Pancreas (tissue), 10 donors: ENCODE measurements at regions not wholly inside any gene's neighbourhood (a gene's known extent, or its start where the extent isn't known, plus 50 kb on each side); places are given as distances from the start of the nearest gene placed in this dataset.

Source experiments
- ATAC-seq, 4 donors: fragments of 200-7000 bp; cut with Tn5 transposase; one replicate each; pipeline versions ENCODE4 v1.8.0 to v1.9.1; 2020; ENCODE audit warnings: mild to moderate bottlenecking in 4 of 4, moderate library complexity in 4 of 4
- DNase-seq, 6 donors: peaks; one replicate each; pipeline ENCODE4 v3.0.0-alpha.2; 2020
- FAIRE-seq: peaks from 2 replicates; lab custom pipeline; 2012; peaks lifted over from hg19 to GRCh38; lab: Jason Lieb, UNC
- H3K27ac ChIP-seq, 4 donors: fragments of 200-600 bp; sonication (generic); 1 replicate in 3 of 4; 2 replicates in 1 of 4; pipeline versions ENCODE4 v1.5.0 to v1.8.0; 2020
- H3K27me3 ChIP-seq, 4 donors: fragments of 200-600 bp; one replicate each; pipeline ENCODE4 v1.8.0; 2021
- H3K36me3 ChIP-seq, 3 donors: fragments of 200-600 bp; sonication (generic) in 1 of 3; one replicate each; pipeline versions ENCODE4 v1.5.0 to v1.8.0; 2020 to 2021
- H3K4me1 ChIP-seq, 3 donors: fragments of 200-600 bp; one replicate each; pipeline ENCODE4 v1.8.0; 2021
- H3K4me3 ChIP-seq, 4 donors: fragments of 200-600 bp; sonication (generic) in 2 of 4; one replicate each; pipeline versions ENCODE4 v1.5.0 to v1.8.0; 2020 to 2021
- H3K9me3 ChIP-seq, 4 donors: fragments of 200-600 bp; one replicate each; pipeline ENCODE4 v1.8.0; 2021
- CTCF ChIP-seq, 4 donors: fragments of 200-600 bp; sonication (generic) in 3 of 4; IDR thresholded peaks; one replicate each; pipeline versions ENCODE4 v1.5.0 to v1.8.0; 2021; ENCODE audit warnings: antibody characterized with exemption in 4 of 4
- WGBS, 2 donors: extraction: QIAGEN DNeasy Blood & Tissue Kit; methylation state at CpG; one replicate each; pipeline ENCODE4 v1.1.7; 2013; 5-methylcytosine and 5-hydroxymethylcytosine counted together
- intact Hi-C, 3 donors: fragments of 100-400 bp; cut with DNase I; formaldehyde crosslinking; loops; one replicate each; pipeline versions ENCODE4 v1.11.1 to v1.14.2; 2022
- donor health status: healthy with polysubstance abuse.
- donor health status: DM: no; HTN: no; CAD: no; lungs with moderate emphysema.
- donor health status: DM: no; HTN: no; CAD: no.
- donor health status: control.
- donor health status: control.
- donor health status: Bipolar disorder and iron deficiency.
- donor health status: DM: yes; HTN: yes; CAD: no.
- donor health status: DM: no; HTN: no; CAD: no.
- donor health status: DM: no; HTN: no; CAD: no.
- donor health status: DM: yes; HTN: yes; CAD: no.

- Histone ChIP-seq H3K4me3 (no peak overlapping the region), H3K4me1 (no peaks in the 10 kb centered on the region), H3K27ac (no peak overlapping the region), H3K36me3 (no peaks in the 10 kb centered on the region), H3K9me3 (no peaks in the 10 kb centered on the region), H3K27me3 (peaks cover 0 to 3% (median 0%) of the 10 kb centered on the region in 4 donors)
- intact Hi-C loops = no loop called here
- no peak for FAIRE-seq
- no peak for DNase-seq
- TF ChIP-seq CTCF (IDR thresholded peaks at IDR 0.05) = no peak
- no peak for ATAC-seq
These were observed 318.9 kb upstream of the CHRM3 start for GRCh38 chr1:239067480-239067879.

- ATAC-seq (no peak), FAIRE-seq (peak; percentile 41)
These were observed 319.3 kb upstream of the CHRM3 start for GRCh38 chr1:239067058-239067457.

GRCh38 chr1:239061770-239062169 is 324.6 kb upstream of the CHRM3 start:
- intact Hi-C loops = no loop called here
- Histone ChIP-seq H3K27me3 (peaks cover 0 to 3% (median 0%) of the 10 kb centered on the region in 4 donors), H3K4me1 (no peaks in the 10 kb centered on the region), H3K4me3 (no peak overlapping the region), H3K36me3 (no peaks in the 10 kb centered on the region), H3K27ac (no peak overlapping the region), H3K9me3 (no peaks in the 10 kb centered on the region)
- FAIRE-seq (no peak), ATAC-seq (no peak), DNase-seq (no peak)
- TF ChIP-seq CTCF (IDR thresholded peaks at IDR 0.05) = no peak
- 59 to 69% methylated on average over 7 of the region's 7 CpGs for WGBS, 2 donors

More at GRCh38 chr1:239067058-239067457, 319.3 kb upstream of the CHRM3 start:
- intact Hi-C loops = no loop called here
- no peak for TF ChIP-seq CTCF (IDR thresholded peaks at IDR 0.05)
- no peaks in the 10 kb centered on the region for H3K36me3 ChIP-seq
- H3K27me3 ChIP-seq = peaks cover 0 to 3% (median 0%) of the 10 kb centered on the region in 4 donors
- no peaks in the 10 kb centered on the region for H3K9me3 ChIP-seq
- no peak overlapping the region for H3K27ac ChIP-seq
- WGBS, 2 donors = 73 to 78% methylated on average over 1 of the region's 1 CpG
- H3K4me1 ChIP-seq = no peaks in the 10 kb centered on the region
- no peak overlapping the region for H3K4me3 ChIP-seq
- DNase-seq = no peak

- TF ChIP-seq CTCF (IDR thresholded peaks at IDR 0.05) = no peak
- no peak overlapping the region for H3K27ac ChIP-seq
- no peak overlapping the region for H3K4me3 ChIP-seq
- ATAC-seq = no peak
- no peak for FAIRE-seq
- DNase-seq = no peak
- intact Hi-C loops = no loop called here
- WGBS, 2 donors = 59 to 73% methylated on average over 6 of the region's 6 CpGs
- H3K4me1 ChIP-seq = no peaks in the 10 kb centered on the region
- H3K27me3 ChIP-seq = no peaks in the 10 kb centered on the region
- H3K9me3 ChIP-seq = no peaks in the 10 kb centered on the region
- H3K36me3 ChIP-seq = no peaks in the 10 kb centered on the region
These were observed 328.2 kb upstream of the CHRM3 start for GRCh38 chr1:239058190-239058589.

- no peak overlapping the region for H3K4me3 ChIP-seq
- no peaks in the 10 kb centered on the region for H3K4me1 ChIP-seq
- ATAC-seq = no peak
- WGBS, 2 donors = 73 to 77% methylated on average over 3 of the region's 3 CpGs
- no peak for FAIRE-seq
- no peak for DNase-seq
- no peaks in the 10 kb centered on the region for H3K27me3 ChIP-seq
- no peak overlapping the region for H3K27ac ChIP-seq
- intact Hi-C loops = no loop called here
- no peaks in the 10 kb centered on the region for H3K36me3 ChIP-seq
- TF ChIP-seq CTCF (IDR thresholded peaks at IDR 0.05) = no peak
- H3K9me3 ChIP-seq = no peaks in the 10 kb centered on the region
These were observed 329.4 kb upstream of the CHRM3 start for GRCh38 chr1:239056940-239057339.
